ENCODE measurements at regions not wholly inside any gene's neighbourhood (a gene's known extent, or its start where the extent isn't known, plus 50 kb on each side); places are given as distances from the start of the nearest gene placed in this dataset.
A peak's percentile ranks its signal among the peaks of the same experiment; 100 is the strongest.

GRCh38 chr6:129778793-129779192, 68.8 kb upstream of the ARHGAP18 start:
- DNase-seq (ENCODE audit: low read depth): no peak

- no peak for DNase-seq (ENCODE audit: low read depth)
These were observed 67.4 kb upstream of the ARHGAP18 start for GRCh38 chr6:129777371-129777770.

- no peak for DNase-seq (ENCODE audit: low read depth)
These were observed 66.8 kb upstream of the ARHGAP18 start for GRCh38 chr6:129776542-129777330.

GRCh38 chr6:129774697-129775447, 64.9 kb upstream of the ARHGAP18 start:
- DNase-seq (ENCODE audit: low read depth): peak; percentile 21

GRCh38 chr6:129773304-129773703, 63.3 kb upstream of the ARHGAP18 start:
- no peak for DNase-seq (ENCODE audit: low read depth)

- DNase-seq (ENCODE audit: low read depth): no peak
These were observed 61.7 kb upstream of the ARHGAP18 start for GRCh38 chr6:129771678-129772077.

GRCh38 chr6:129767776-129768485, 58.0 kb upstream of the ARHGAP18 start:
- DNase-seq (ENCODE audit: low read depth): no peak

- peak; percentile 51 for DNase-seq (ENCODE audit: low read depth)
These were observed 57.2 kb upstream of the ARHGAP18 start for GRCh38 chr6:129766959-129767728.

GRCh38 chr6:129764761-129765407, 54.9 kb upstream of the ARHGAP18 start:
- no peak for DNase-seq (ENCODE audit: low read depth)

- DNase-seq (ENCODE audit: low read depth): no peak
These were observed 50.0 kb upstream of the ARHGAP18 start for GRCh38 chr6:129759796-129760605.

Data from stimulated activated CD4-positive, alpha-beta T cell treated with anti-CD3 and anti-CD28 coated beads, Interleukin-2, amount 100 ng/mL, for 4 hours (primary cell).